GM18511 (cell line): ENCODE measurements at regions not wholly inside any gene's neighbourhood (a gene's known extent, or its start where the extent isn't known, plus 50 kb on each side); places are given as distances from the start of the nearest gene placed in this dataset.

Experiments
- ATAC-seq: cut with Tn5 transposase; IDR thresholded peaks from one replicate; pipeline ENCODE4 v1.9.1; 2021; ENCODE audit warnings: mild to moderate bottlenecking, moderate library complexity; ENCODE audit not compliant: unreplicated experiment

GRCh38 chr12:102601621-102602020 is 121.3 kb upstream of the IGF1 start:
- no peak for ATAC-seq

DNA sequence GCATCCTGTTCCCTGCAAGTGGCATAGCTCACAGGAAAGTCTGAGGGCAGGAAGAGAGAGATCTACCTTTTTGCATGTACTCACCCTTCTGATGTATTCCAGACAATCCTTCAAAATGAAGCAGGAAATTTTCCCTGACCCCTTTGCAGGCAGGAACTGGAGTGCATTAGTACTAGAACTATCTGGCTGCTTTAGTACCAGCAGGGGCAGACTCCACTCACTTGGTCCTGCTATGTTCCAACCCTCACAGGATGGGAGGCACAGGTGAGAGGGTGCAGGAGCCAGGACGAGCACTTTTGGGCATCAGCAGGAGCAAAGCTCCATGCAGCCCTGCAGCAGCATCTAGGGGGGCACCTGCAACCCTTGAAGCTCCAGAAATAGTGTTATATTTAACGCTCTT is 116.3 kb upstream of the IGF1 start:
- ATAC-seq = no peak

DNA sequence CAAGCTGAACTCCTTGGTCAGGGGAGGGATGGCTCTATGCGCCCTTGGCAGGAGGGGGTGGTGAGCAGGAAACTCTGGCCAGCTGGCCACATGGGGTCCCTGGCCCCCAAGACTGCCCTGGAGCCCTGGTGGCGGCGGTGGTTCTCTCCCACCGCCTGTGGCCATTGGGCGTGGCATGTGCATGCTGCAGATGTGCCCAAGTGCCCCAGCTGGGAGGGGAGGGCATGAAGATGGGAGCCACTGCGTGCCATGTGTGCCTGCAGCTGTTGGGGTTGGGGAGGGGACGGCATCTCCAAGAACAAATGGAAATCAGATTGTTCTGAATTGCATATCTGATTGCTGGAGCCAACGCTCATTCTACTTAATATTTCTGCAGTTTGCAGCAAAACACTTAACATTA is 115.7 kb upstream of the IGF1 start:
- ATAC-seq = no peak

DNA sequence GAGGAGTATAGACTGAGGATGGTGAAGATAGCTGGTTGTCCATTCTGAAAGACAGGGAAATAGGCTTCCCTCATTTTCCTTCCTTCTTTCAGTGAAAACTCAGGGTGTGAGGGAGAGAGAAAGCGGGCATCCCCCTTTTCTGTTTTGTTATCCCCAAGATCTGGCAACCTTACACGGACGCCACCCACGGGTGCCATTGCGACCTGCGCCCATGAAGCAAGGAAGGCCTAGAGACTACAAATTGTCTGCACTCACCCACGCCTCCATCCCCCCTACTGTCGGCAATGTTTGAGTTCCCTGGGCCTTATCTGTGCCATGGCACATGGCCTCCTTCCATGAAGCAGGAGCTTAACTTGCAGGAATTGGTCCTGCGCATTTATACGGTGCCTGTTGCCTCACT is 115.0 kb upstream of the IGF1 start:
- no peak for ATAC-seq

GRCh38 chr12:102593134-102593533 is 112.8 kb upstream of the IGF1 start:
- ATAC-seq = no peak

GRCh38 chr12:102592134-102592533 is 111.8 kb upstream of the IGF1 start:
- no peak for ATAC-seq

DNA sequence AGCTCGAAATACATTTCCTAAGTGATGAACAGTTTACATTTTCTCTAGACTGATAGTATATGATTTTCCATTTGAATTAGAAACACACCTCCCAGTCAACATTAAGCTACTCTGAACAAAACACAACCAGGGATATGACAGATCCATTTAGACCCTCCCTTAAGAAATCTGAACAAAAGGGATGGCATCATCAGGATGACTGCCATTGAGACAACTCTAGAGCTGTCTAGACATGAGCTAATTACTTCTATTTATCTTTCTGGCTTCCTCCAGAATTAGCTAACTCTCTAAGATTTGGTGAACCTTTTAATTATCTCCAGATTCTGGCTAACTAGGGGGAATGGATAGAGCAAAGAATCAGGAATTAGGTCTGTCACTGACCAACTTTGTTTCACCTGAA is 92.9 kb upstream of the IGF1 start:
- no peak for ATAC-seq

- ATAC-seq = no peak
Measured at GRCh38 chr12:102571889-102572288, 91.5 kb upstream of the IGF1 start.

GRCh38 chr12:102570256-102570655 is 89.9 kb upstream of the IGF1 start:
- no peak for ATAC-seq

GRCh38 chr12:102569803-102570202 is 89.4 kb upstream of the IGF1 start:
- ATAC-seq = no peak

DNA sequence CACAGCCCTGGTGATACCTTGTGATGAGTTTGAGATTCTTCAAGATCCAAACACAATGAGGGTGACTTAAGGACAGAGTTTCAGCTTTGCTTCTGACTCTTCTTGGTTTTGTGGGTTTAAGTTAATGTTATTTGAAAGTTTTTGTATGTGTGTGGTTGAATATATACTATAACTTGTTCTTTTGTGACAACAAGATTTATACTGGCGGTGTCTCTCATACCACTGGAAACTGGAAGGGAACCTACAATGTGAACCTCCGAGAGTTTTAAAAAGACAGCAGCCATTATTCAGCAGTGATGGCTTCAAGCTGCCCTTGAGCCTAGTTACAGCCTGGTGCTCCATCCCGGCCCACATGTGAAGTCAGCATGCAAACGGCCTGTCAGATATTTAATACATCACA is 87.9 kb upstream of the IGF1 start:
- no peak for ATAC-seq

DNA sequence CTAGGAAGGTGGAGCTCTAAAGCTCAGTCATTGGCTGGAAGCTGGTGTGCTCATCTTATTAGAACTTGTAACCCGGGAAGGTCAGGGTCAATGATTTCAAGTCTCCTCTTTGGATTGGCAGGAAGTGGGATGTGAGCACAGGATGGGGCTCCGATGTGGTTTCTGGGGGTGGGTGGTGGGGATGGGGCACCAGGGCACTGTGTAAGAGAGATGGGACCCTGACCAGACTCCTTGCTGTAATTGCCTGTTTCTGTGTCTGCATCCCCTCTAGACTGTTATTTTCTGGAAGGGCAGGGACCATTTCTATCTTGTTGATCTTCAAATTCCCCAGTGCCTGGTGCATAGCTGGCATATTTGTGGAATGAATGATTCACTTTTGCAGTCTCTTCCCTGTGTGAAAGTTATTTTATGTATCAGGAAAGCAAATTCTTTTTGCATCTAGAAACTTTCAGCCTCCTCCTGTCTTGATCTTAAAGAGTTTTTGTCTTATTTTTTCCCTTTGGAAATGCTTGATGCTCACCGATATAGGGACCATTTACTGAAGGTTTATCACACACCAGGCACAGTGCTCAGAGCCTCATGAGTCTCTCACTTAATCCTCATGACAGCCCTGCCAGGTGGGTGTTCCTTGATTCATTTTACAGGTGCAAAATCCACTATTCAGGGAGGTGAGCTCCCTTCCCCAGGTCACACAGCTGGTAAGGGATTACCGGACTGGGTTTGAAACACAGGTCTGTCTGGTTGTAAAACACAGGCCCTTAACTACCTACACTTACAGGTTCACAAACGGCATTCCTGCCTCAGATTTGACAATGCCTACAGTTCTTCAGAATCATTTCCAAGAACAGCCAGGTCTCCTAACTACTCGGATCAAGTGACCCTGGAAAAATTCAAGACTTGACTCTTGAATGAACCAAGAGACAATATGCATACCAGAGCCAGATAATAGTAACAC is 86.9 kb upstream of the IGF1 start:
- no peak for ATAC-seq

DNA sequence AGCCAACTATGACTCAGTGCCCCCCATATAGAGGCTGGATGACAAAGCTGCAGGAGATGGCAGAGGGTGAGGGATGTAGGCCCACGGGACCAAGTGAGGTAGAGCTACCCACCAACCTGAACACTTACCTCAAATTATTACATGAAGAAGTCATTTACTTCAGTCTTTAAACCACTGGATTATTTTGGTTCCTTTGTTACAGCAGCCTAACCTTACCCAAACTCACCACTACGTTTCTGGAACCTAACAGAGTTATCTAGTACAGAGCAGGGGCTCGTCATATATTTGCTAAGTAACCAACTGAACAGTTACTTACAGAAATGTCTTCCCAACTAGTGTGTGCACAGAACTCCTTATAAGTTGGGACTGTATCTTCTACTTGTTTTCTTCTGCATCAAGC is 85.2 kb upstream of the IGF1 start:
- no peak for ATAC-seq

DNA sequence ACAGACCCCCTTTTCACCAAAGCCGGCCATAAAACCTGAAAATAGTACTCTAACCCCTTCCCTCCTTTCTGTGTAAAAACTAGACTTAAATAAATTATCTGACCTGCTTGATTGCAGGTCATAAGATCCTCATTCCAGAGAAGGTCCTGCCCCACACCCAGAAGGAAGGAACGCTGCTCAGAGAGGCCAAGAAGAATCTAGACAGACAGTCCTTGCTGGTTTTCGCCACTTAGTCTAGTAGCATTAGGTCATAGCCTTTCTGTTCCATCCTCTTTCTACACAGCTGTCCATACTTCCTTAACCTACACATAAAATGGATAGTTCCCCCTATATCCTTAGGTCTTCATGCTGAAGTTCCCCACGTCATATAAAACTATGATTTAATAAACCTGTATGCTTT is 83.7 kb upstream of the IGF1 start:
- ATAC-seq = no peak

DNA sequence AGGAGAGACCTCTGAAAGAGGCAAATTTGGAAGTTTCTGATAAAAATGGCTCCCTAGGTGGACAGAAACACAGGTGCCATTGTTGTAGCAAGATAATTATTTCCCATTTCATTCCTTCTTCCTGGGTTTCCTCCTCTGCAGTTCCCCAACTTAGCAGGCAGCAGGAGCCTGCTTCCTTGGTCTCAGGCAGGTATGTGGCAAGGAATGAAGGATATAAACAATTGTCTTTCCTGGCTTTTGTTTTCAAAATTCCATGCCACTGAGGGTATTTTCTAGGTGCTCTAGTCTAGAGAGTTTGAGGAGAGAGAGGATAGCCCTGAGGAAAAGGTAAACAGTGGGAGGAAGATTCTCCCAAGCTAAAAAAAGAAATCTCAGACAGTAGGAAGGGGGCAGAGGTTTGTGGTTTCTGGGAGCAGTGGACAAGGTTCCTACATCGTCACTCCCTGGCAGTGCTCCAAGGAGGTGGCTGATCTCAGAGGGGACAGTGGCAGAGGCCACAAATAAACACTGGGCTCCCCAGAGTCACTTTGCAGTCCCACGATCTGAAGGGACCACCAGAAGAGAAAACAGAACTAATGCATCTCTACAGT is 82.6 kb upstream of the IGF1 start:
- no peak for ATAC-seq

GRCh38 chr12:102551186-102551585 is 70.8 kb upstream of the IGF1 start:
- ATAC-seq = no peak

GRCh38 chr12:102549691-102550090 is 69.3 kb upstream of the IGF1 start:
- no peak for ATAC-seq

DNA sequence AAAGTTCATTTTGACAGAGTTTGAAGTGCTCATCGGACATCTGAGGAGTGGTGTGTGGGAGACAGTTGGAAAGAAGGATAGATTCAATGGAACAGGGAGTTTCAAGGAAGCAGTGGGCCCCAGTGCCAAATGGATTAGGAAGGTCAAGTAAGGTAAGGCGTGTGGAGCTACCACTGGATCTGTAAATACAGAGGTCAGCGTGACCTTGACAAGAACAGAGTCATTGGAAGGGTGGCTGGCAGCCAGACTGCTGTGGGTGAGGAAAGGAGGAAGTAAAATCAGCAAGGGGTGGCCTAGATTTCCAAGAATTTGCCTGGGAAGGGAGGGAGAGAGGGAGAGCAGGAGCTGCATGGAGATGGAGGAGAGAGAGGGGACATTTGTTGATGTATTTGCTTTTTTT is 68.2 kb upstream of the IGF1 start:
- no peak for ATAC-seq

- no peak for ATAC-seq
Measured at GRCh38 chr12:102543494-102544485, 63.4 kb upstream of the IGF1 start.

- no peak for ATAC-seq
Measured at GRCh38 chr12:102542816-102543440, 62.6 kb upstream of the IGF1 start.
